Activated naive CD8-positive, alpha-beta T cell treated with anti-CD3 and anti-CD28 coated beads for 36 hours (primary cell): ENCODE measurements at regions not wholly inside any gene's neighbourhood (a gene's known extent, or its start where the extent isn't known, plus 50 kb on each side); places are given as distances from the start of the nearest gene placed in this dataset.
"Not testable (repeated sequence)": the region's sequence is repeated elsewhere in the genome, so short reads cannot be mapped to it uniquely, and the experiment has no call there.

Experiments
- DNase-seq: peaks from one replicate; pipeline ENCODE4 v3.0.0; 2021
- H3K27ac Mint-ChIP-seq: one replicate; pipeline ENCODE4 v1.8.0; 2022; ENCODE audit warnings: mild to moderate bottlenecking, moderate library complexity, mixed read lengths
- H3K27me3 Mint-ChIP-seq: one replicate; pipeline ENCODE4 v1.8.0; 2022; ENCODE audit warnings: mild to moderate bottlenecking, mixed read lengths
- H3K36me3 Mint-ChIP-seq: one replicate; pipeline ENCODE4 v1.8.0; 2021; ENCODE audit warnings: mild to moderate bottlenecking, mixed read lengths
- H3K4me1 Mint-ChIP-seq: one replicate; pipeline ENCODE4 v1.8.0; 2021; ENCODE audit warnings: mixed read lengths
- H3K4me3 Mint-ChIP-seq: one replicate; pipeline ENCODE4 v1.8.0; 2022; ENCODE audit warnings: mild to moderate bottlenecking, moderate library complexity, mixed read lengths
- H3K9me3 Mint-ChIP-seq: one replicate; pipeline ENCODE4 v1.8.0; 2022; ENCODE audit warnings: mixed read lengths

DNA sequence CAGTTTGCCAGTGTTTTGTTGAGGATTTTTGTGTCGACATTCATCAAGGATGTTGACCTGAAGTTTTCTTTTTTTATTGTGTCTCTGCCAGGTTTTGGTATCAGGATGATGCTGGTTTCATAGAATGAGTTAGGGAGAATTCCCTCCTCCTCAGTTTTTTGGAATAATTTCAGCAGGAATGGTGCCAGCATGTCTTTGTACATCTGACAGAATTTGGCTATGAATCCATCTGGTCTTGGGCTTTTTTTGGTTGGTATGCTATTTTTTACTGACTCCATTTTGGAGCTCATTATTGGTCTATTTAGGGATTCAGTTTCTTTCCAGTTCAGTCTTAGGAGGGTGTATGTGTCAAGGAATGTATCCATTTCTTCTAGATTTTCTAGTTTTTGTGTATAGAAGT, 320.0 kb upstream of the PPP2R3A start:
- peaks cover 10% of the 10 kb centered on the region for H3K9me3 Mint-ChIP-seq
- H3K4me3 Mint-ChIP-seq = no peak overlapping the region
- no peaks in the 10 kb centered on the region for H3K27me3 Mint-ChIP-seq
- no peak overlapping the region for H3K27ac Mint-ChIP-seq
- no peaks in the 10 kb centered on the region for H3K36me3 Mint-ChIP-seq
- no peak for DNase-seq
- no peaks in the 10 kb centered on the region for H3K4me1 Mint-ChIP-seq

DNA sequence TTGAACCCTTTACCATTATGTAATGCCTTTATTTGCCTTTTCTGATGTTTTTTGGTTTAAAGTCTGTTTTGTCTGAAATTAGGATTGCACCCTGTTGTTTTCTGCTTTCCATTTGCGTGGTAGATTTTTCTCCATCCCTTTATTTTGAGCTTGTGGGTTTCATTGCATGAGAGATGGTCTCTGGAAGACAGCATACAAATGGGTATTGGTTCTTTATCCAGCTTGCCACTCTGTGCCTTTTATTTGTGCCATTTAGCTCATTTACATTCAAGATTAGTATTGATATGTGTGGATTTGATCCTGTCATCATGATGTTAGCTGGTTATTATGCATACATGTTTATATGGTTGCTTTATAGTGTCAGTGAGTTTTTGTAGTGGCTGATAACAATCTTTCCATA, 318.7 kb upstream of the PPP2R3A start:
- DNase-seq = no peak
- H3K4me3 Mint-ChIP-seq = no peak overlapping the region
- no peaks in the 10 kb centered on the region for H3K27me3 Mint-ChIP-seq
- no peak overlapping the region for H3K27ac Mint-ChIP-seq
- no peaks in the 10 kb centered on the region for H3K4me1 Mint-ChIP-seq
- H3K9me3 Mint-ChIP-seq = peaks cover 10% of the 10 kb centered on the region
- no peaks in the 10 kb centered on the region for H3K36me3 Mint-ChIP-seq

DNA sequence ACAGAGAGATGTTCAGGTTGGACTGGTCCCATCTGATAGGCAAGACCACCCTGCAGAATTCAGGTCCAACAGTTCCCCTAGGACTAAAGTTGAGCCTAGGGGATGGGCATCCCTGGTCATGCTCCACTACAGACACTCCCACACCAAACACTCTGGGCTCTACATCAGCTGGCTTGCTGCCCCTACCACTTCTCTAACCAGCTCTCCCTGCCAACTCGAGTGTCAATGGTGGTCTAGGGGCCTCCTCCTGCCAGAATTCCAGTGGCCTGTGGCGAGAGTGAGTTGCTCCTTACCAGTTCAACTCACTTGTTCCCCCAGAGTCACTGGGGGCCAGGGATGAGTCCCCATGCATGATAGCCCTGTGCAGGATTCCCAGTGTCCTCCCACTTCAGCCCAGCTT, 316.2 kb upstream of the PPP2R3A start:
- no peaks in the 10 kb centered on the region for H3K27me3 Mint-ChIP-seq

DNA sequence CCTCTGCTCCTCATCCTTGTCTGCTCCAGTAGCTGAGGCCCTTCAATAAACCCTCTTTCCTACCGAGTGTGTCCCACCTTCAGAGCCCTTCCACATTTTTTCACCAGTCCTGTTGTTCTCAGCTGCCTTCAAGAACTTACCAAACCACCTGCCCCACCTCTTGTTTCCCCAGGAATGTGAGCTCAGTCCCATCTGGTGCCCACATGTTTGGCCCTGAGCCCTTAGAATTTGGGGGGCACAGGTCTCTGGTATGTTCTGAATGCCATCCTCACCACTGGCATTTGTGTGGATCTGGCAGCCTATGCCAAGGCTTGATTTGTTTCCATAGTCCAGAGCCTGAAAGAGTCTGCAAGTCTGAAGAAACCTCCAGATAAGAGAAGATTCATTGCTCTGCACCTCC, 315.2 kb upstream of the PPP2R3A start:
- peaks cover 10% of the 10 kb centered on the region for H3K9me3 Mint-ChIP-seq
- no peak overlapping the region for H3K4me3 Mint-ChIP-seq
- no peaks in the 10 kb centered on the region for H3K27me3 Mint-ChIP-seq
- no peak overlapping the region for H3K27ac Mint-ChIP-seq
- no peak for DNase-seq
- no peaks in the 10 kb centered on the region for H3K4me1 Mint-ChIP-seq
- H3K36me3 Mint-ChIP-seq = no peaks in the 10 kb centered on the region

More for the DNA sequence above, 316.2 kb upstream of the PPP2R3A start:
- Mint-ChIP-seq H3K9me3 (peaks cover 10% of the 10 kb centered on the region), H3K4me3 (no peak overlapping the region), H3K4me1 (no peaks in the 10 kb centered on the region), H3K36me3 (no peaks in the 10 kb centered on the region), H3K27ac (no peak overlapping the region)
- no peak for DNase-seq

DNA sequence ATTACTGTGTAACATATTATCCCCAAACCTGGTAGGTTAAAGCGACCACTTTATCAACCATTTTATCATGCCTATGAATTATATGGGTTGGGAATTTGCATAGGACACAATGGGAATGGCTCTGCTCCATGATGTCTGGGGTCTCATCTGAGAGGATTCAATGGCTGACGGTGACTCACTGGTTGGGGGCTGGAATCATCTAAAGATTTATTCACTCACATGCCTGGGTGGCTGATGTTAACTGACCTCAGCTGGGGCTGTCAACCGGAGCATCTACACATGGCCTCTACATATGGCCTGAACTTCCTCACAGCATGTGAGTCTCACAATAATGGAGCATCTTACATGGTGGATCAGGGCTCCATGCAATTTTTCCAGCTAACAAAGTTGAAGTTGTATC, 313.1 kb upstream of the PPP2R3A start:
- Mint-ChIP-seq H3K27ac (no peak overlapping the region), H3K4me1 (no peaks in the 10 kb centered on the region), H3K27me3 (no peaks in the 10 kb centered on the region), H3K4me3 (no peak overlapping the region), H3K9me3 (peaks cover 6% of the 10 kb centered on the region), H3K36me3 (no peaks in the 10 kb centered on the region)
- DNase-seq = no peak

DNA sequence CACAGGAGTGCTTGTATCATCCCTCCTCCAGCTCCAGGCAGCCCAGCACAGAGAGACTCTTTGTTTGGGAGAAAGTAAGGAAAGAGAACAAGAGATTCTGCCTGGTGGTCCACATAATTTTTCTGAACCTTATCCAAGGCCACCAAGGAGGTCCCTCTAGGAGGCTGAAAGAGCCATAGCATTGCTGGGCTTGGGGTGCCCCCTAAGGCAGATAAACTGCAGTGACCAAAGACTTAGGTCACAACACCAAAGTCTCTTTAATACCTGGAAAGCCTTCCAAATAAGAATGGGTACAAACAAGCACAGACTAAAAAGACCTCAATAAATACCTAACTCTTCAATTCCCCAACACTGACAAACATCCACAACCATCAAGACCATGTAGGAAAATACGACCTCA, 310.2 kb upstream of the PPP2R3A start:
- no peaks in the 10 kb centered on the region for H3K27me3 Mint-ChIP-seq
- H3K4me3 Mint-ChIP-seq = no peak overlapping the region
- no peak for DNase-seq
- H3K27ac Mint-ChIP-seq = no peak overlapping the region
- no peaks in the 10 kb centered on the region for H3K4me1 Mint-ChIP-seq
- H3K36me3 Mint-ChIP-seq = no peaks in the 10 kb centered on the region
- H3K9me3 Mint-ChIP-seq = peaks cover 3% of the 10 kb centered on the region

DNA sequence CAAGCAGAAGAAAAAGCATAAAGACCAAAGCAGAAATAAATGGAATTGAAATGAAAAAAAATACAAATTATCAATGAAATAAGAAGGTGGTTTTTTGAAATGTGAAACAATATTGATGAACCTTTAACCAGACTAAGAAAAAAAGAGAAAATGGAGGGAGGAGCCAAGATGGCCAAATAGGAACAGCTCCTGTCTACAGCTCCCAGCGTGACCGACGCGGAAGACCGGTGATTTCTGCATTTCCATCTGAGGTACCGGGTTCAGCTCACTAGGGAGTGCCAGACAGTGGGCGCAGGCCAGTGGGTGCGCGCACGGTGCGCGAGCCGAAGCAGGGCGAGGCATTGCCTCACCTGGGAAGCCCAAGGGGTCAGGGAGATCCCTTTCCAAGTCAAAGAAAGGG, 307.1 kb upstream of the PPP2R3A start:
- not testable (repeated sequence) for H3K4me1 Mint-ChIP-seq, H3K36me3 Mint-ChIP-seq, H3K27ac Mint-ChIP-seq, H3K27me3 Mint-ChIP-seq, DNase-seq, H3K9me3 Mint-ChIP-seq, H3K4me3 Mint-ChIP-seq

DNA sequence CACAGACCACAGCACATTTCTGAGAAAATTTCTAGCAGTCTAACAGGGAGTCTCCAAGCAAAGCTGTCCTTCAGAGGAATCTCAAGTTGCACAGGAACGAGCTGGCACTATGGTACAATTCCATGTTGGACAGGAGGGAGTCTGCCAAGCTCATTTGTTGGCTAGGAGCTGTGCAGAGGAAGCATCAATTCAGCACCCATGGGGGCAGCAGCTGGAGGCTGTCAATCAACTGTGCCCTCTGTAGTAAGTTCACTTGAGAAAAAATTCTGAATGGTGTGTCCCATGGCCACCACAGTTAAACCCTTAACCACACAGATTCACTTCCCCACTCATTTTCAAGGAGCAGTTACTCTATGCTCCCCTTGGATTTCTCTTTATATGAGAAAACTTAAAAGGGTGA, 298.5 kb upstream of the PPP2R3A start:
- Mint-ChIP-seq H3K36me3 (no peaks in the 10 kb centered on the region), H3K27ac (no peak overlapping the region), H3K4me1 (no peaks in the 10 kb centered on the region), H3K27me3 (no peaks in the 10 kb centered on the region), H3K9me3 (peaks cover 12% of the 10 kb centered on the region), H3K4me3 (no peak overlapping the region)
- DNase-seq = no peak

DNA sequence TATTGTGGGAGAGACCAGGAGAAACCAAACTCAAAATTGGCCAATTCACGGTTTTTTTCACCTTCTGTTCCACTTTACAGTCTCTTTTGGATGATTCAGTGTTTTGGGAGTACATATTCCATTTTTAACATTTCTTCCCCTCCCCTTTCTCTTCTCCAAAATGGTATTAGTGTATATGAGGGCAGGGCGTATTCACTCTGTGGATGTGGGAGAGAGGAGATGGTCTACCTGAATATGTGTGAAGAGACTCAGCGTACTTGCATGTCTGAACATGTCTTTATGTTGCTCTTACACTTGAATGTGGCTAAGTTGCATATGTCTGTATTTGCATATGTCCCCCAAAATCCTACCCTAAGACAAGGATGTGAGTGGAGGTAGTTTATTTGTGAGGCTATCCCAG, 291.0 kb upstream of the PPP2R3A start:
- DNase-seq = no peak
- Mint-ChIP-seq H3K4me1 (no peaks in the 10 kb centered on the region), H3K27ac (no peak overlapping the region), H3K36me3 (no peaks in the 10 kb centered on the region), H3K27me3 (peaks cover 7% of the 10 kb centered on the region), H3K9me3 (peaks cover 3% of the 10 kb centered on the region), H3K4me3 (no peak overlapping the region)

DNA sequence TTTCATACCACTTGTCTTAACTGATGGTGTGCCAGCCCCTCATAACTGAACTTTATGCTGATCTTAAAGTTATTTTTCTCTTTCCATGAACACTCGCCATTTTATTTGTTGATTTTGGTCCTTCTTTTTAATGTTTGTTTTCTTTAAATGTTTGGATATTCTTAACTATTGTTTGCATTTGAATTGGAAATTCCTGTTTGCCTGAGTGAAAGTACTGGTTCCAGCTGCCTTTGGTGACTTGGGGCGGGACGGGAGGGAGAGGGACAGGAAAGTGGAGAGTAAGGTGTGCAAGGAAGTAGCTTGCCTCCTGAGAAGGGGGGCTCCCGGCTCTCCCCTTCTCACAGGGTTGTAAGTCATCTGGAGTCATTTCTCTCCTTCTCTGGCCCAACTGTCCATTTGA, 287.1 kb upstream of the PPP2R3A start:
- Mint-ChIP-seq H3K9me3 (peaks cover 8% of the 10 kb centered on the region), H3K27me3 (peaks cover 9% of the 10 kb centered on the region), H3K4me3 (no peak overlapping the region), H3K36me3 (no peaks in the 10 kb centered on the region), H3K4me1 (no peaks in the 10 kb centered on the region), H3K27ac (no peak overlapping the region)
- no peak for DNase-seq

DNA sequence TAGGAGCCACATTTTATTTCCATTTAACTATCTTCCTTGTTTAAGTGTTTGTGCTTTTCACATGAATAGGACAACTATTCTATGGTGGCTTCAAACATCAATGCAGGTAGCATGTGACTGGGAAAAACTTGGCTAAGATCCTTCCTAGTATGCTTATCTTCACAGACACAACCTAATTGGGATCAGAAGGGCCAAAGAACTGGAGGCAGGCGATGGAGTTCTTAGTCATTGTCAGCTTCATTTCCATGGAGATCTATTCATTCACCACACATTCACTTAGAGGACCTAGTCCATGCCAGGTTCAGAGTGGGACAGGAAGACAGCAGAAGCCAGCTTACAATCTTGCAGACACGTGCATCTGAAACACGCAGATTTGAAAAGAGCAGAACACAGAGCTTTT, 277.5 kb upstream of the PPP2R3A start:
- Mint-ChIP-seq H3K4me3 (no peak overlapping the region), H3K27me3 (no peaks in the 10 kb centered on the region), H3K36me3 (no peaks in the 10 kb centered on the region), H3K4me1 (no peaks in the 10 kb centered on the region), H3K9me3 (peaks cover 4% of the 10 kb centered on the region), H3K27ac (no peak overlapping the region)
- no peak for DNase-seq

DNA sequence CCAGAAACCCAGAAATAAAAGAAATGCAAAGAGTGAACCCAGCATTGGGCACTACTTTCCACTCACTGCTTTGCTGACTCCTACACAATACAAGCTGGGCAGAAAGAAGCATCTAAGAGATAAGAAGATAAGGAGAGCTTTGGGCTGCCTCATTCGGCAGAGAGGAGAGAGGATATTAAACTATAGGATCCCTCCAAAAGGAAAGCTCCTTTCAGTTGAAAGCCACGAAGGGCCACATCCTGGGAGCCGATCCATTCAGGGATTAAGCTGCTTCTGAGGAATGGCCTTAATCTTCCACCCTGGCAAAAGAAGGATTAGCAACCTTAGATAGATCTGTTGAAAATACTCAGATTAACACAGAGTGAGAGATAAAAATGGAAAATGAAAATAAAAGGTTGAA, 274.9 kb upstream of the PPP2R3A start:
- Mint-ChIP-seq H3K27ac (no peak overlapping the region), H3K36me3 (no peaks in the 10 kb centered on the region), H3K27me3 (no peaks in the 10 kb centered on the region), H3K9me3 (peaks cover 4% of the 10 kb centered on the region), H3K4me3 (no peak overlapping the region), H3K4me1 (no peaks in the 10 kb centered on the region)
- DNase-seq = no peak

DNA sequence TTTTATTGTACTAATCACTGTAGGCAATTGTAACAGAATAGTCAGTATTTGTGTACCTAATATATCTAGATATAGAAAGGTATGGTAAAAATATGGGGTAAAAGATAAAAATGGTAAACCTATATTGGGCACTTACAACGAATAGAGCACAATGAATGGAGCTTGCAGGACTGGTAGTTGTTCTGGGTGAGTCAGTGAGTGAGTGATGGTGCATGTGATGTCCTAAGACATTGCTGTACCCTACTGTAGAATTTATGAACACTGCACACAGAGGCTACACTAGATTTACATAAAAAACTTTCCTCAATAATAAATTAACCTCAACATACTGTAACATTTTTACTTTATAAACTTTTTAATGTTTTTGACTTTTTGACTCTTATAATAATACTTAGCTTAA, 274.3 kb upstream of the PPP2R3A start:
- Mint-ChIP-seq H3K4me3 (no peak overlapping the region), H3K27ac (no peak overlapping the region), H3K27me3 (no peaks in the 10 kb centered on the region), H3K36me3 (no peaks in the 10 kb centered on the region), H3K9me3 (peaks cover 4% of the 10 kb centered on the region), H3K4me1 (no peaks in the 10 kb centered on the region)
- no peak for DNase-seq

DNA sequence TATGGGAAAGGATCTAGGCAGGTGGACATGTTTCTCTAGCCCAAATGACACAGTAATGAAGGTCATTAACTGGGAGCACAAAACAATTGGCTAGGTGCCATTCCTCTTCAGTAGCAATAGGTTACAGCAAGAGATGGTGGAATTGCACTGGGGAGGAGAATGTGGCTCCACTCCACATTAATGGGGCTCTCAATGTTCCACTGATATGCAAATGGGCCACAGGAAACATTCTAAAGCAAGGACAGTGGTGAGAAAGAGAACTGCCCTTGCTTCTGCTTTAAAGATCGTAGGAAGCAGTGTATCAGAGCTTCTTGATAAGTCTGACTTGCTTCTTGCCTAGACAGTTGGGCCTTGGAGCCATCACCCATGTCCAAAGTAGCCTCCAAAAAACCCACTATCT, 271.4 kb upstream of the PPP2R3A start:
- no peaks in the 10 kb centered on the region for H3K36me3 Mint-ChIP-seq
- DNase-seq = no peak
- H3K27ac Mint-ChIP-seq = no peak overlapping the region
- H3K4me1 Mint-ChIP-seq = no peaks in the 10 kb centered on the region
- no peak overlapping the region for H3K4me3 Mint-ChIP-seq
- no peaks in the 10 kb centered on the region for H3K27me3 Mint-ChIP-seq
- peaks cover 2% of the 10 kb centered on the region for H3K9me3 Mint-ChIP-seq

DNA sequence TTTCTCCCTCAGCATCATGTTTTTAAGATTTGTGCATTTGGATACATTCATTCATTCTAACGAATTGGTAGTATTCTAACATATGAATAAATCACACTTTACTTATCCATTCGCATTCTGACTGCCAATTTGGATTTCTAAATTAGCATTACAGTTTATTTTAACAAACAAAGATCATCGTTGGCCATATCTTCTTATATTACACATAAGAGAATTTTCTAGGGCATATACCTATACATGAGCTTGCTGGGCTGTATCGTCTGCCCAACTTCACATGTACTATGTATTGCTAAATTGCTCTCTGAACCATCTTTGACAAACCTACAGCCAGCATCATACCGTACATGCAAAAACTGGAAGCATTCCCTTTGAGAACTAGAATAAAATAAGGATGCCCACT, 265.8 kb upstream of the PPP2R3A start:
- no peak for DNase-seq
- no peak overlapping the region for H3K27ac Mint-ChIP-seq
- H3K4me1 Mint-ChIP-seq = no peaks in the 10 kb centered on the region
- H3K4me3 Mint-ChIP-seq = no peak overlapping the region
- no peaks in the 10 kb centered on the region for H3K36me3 Mint-ChIP-seq
- no peaks in the 10 kb centered on the region for H3K27me3 Mint-ChIP-seq
- no peaks in the 10 kb centered on the region for H3K9me3 Mint-ChIP-seq

DNA sequence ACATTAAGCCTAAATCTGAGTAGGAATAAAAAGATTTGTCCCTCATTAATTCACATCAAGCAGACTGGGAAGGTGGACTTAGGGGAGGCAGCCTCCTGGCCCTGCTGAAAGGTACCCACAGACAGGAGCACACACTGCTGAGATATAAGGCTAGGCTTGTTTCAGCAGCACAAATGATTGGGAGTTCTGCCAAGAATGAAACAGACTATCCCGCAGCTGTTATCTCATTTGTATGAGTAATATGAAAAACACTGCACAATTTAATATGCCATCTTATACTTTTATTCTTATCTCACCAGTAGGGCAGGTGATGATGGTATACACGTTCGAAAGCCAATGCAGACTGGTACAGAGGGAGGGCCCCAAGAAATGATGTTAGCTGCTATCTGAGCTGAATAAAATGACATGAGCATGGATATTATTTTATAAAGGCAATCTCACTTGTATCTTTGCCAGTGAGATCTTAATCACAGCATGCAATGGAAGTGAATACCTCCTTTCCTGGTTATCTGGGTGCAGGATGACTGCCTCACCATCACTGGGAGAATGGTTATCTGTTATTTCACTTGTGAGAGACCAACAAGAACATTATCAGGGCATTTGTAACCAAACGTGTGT, 258.7 kb upstream of the PPP2R3A start:
- no peaks in the 10 kb centered on the region for H3K9me3 Mint-ChIP-seq
- no peak overlapping the region for H3K4me3 Mint-ChIP-seq
- no peaks in the 10 kb centered on the region for H3K36me3 Mint-ChIP-seq
- no peak overlapping the region for H3K27ac Mint-ChIP-seq
- no peak for DNase-seq
- H3K27me3 Mint-ChIP-seq = no peaks in the 10 kb centered on the region
- H3K4me1 Mint-ChIP-seq = no peaks in the 10 kb centered on the region

DNA sequence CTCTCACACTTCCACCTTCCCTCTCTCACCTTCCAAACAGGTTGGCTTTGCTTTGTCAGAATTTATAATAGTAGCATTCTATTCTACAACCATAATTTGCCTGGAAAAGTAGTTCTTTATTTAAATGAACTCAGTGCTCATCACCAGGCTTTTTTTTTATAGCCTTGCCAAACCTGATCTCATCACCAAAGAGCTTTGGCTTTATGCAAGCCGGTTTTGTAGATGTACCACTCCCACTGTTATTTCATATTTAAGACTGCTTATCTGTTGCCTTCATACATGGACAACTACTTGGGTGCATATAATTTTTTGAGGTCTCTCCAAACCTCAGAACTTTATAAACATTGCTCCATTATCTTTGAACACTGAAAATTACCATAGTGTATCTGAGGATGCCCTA, 246.1 kb upstream of the PPP2R3A start:
- H3K4me3 Mint-ChIP-seq = no peak overlapping the region
- no peak overlapping the region for H3K27ac Mint-ChIP-seq
- H3K27me3 Mint-ChIP-seq = no peaks in the 10 kb centered on the region
- H3K36me3 Mint-ChIP-seq = no peaks in the 10 kb centered on the region
- DNase-seq = no peak
- H3K4me1 Mint-ChIP-seq = no peaks in the 10 kb centered on the region
- H3K9me3 Mint-ChIP-seq = peaks cover 4% of the 10 kb centered on the region
